HepG2 (cell line): ENCODE measurements at regions not wholly inside any gene's neighbourhood (a gene's known extent, or its start where the extent isn't known, plus 50 kb on each side); places are given as distances from the start of the nearest gene placed in this dataset.

Source experiments
- IRF2 ChIP-seq: IDR thresholded peaks from 2 replicates; pipeline ENCODE4 v1.6.1; 2018; ENCODE audit warnings: missing genetic modification reagents, missing compliant biosample characterization
- ZBTB7A ChIP-seq: sonication (generic); formaldehyde crosslinking; IDR thresholded peaks from 2 replicates; pipeline ENCODE4 v1.8.0; 2022; ENCODE audit warnings: mild to moderate bottlenecking, missing genetic modification reagents
- ZNF142 ChIP-seq: sonication (generic); formaldehyde crosslinking; IDR thresholded peaks from 2 replicates; pipeline ENCODE4 v1.4.0; 2020; ENCODE audit warnings: missing genetic modification reagents
- ZNF224 ChIP-seq: sonication (generic); formaldehyde crosslinking; IDR thresholded peaks from 2 replicates; pipeline ENCODE4 v1.5.0; 2020; ENCODE audit warnings: mild to moderate bottlenecking, missing genetic modification reagents
- ZNF441 ChIP-seq: sonication (generic); formaldehyde crosslinking; IDR thresholded peaks from 2 replicates; pipeline ENCODE4 v1.7.0; 2021; ENCODE audit warnings: missing genetic modification reagents, borderline replicate concordance

GRCh38 chr4:85062466-85062865 is 96.0 kb upstream of the WDFY3 start:
- TF ChIP-seq ZNF224 (CRISPR knock-in tag) (no peak), IRF2 (CRISPR knock-in tag) (no peak), ZNF441 (CRISPR knock-in tag) (no peak), ZBTB7A (CRISPR knock-in tag) (no peak), ZNF142 (no peak)
